HCT116 (cell line): ENCODE measurements at regions not wholly inside any gene's neighbourhood (a gene's known extent, or its start where the extent isn't known, plus 50 kb on each side); places are given as distances from the start of the nearest gene placed in this dataset.

Experiments
- ATAC-seq: fragments of 200-7000 bp; cut with Tn5 transposase; 2 replicates; pipeline ENCODE4 v1.9.1; 2020; ENCODE audit warnings: mild to moderate bottlenecking, moderate library complexity
- BruUV-seq: library from RNA; stranded (reverse); fragments of 400-500 nt; replicated peaks from 2 replicates; lab custom pipeline; 2021; lab: Mats Ljungman, UMichigan
- CTCF ChIA-PET: fragments of 300-600 bp; sonication (Branson Sonifier 250); formaldehyde crosslinking; loops from one replicate; lab custom pipeline; 2021; ENCODE audit warnings: antibody characterized with exemption; lab: Charles Lee
- POLR2A ChIA-PET: fragments of 300-600, 350-600 bp; sonication (Branson Sonifier 250); formaldehyde crosslinking; loops from one replicate; lab custom pipeline; 2021; ENCODE audit warnings: antibody characterized with exemption; lab: Charles Lee
- RAD21 ChIA-PET, 2 experiments: fragments of 300-600 bp; sonication (Branson Sonifier 250); formaldehyde crosslinking; loops; one replicate each; lab custom pipeline; 2023; ENCODE audit warnings: low total read pairs in 2 of 2; ENCODE audit not compliant: uncharacterized antibody in 2 of 2, unreplicated experiment in 2 of 2, low non-redundant PET in 1 of 2; lab: Charles Lee
- DNase-seq: peaks from one replicate; pipeline ENCODE4 v3.0.0-alpha.2; 2010; ENCODE audit warnings: low read depth, low spot score
- H2AFZ ChIP-seq: fragments of 200-600 bp; shearing (Covaris generic), sonication (generic); 2 replicates; pipeline ENCODE4 v1.6.1; 2017; ENCODE audit warnings: low read depth, mixed run types, mixed read lengths, antibody characterized with exemption, low read length; ENCODE audit not compliant: poor library complexity, severe bottlenecking
- H3K27ac ChIP-seq: 2 replicates; pipeline ENCODE4 v1.5.1; 2012; ENCODE audit warnings: low read depth, low read length
- H3K27me3 ChIP-seq: fragments of 200-600 bp; sonication (generic); 2 replicates; pipeline ENCODE4 v1.6.1; 2016; ENCODE audit warnings: mixed run types, low read length, mixed read lengths; ENCODE audit not compliant: insufficient read depth
- H3K36me3 ChIP-seq, 2 experiments: fragments of 200-500 bp in 1 of 2; fragments of 200-600 bp in 1 of 2; sonication (Bioruptor generic) in 1 of 2; sonication (generic) in 1 of 2; 2 replicates each; pipeline versions ENCODE4 v1.5.1 to v1.6.1; 2014 to 2016; ENCODE audit warnings: low read length in 2 of 2, inconsistent platforms in 1 of 2, mixed read lengths in 1 of 2, mixed run types in 1 of 2; ENCODE audit not compliant: insufficient read depth in 2 of 2, control insufficient read depth in 1 of 2
- H3K4me1 ChIP-seq, 2 experiments: fragments of 200-600 bp in 1 of 2; sonication (generic) in 1 of 2; 2 replicates each; pipeline versions ENCODE4 v1.5.1 to v1.6.1; 2012 to 2017; ENCODE audit warnings: low read length in 2 of 2, inconsistent platforms in 1 of 2, mild to moderate bottlenecking in 1 of 2, mixed read lengths in 1 of 2, mixed run types in 1 of 2, moderate library complexity in 1 of 2; ENCODE audit not compliant: insufficient read depth in 2 of 2, control insufficient read depth in 1 of 2
- H3K4me2 ChIP-seq: fragments of 200-600 bp; sonication (generic); 2 replicates; pipeline ENCODE4 v1.6.1; 2017; ENCODE audit warnings: mixed run types, low read length, mixed read lengths
- H3K4me3 ChIP-seq, 2 experiments: fragments of 200-600 bp in 1 of 2; sonication (generic) in 1 of 2; replicated peaks in 1 of 2; 2 replicates each; pipeline ENCODE4 v1.5.1; 2011 to 2016; ENCODE audit warnings: low read length in 2 of 2, control low read depth in 1 of 2, low read depth in 1 of 2, mild to moderate bottlenecking in 1 of 2, mixed read lengths in 1 of 2, mixed run types in 1 of 2
- H3K79me2 ChIP-seq: fragments of 200-600 bp; sonication (generic); 2 replicates; pipeline ENCODE4 v1.6.1; 2017; ENCODE audit warnings: mild to moderate bottlenecking, mixed run types, low read length, moderate library complexity, mixed read lengths; ENCODE audit not compliant: insufficient read depth
- H3K9ac ChIP-seq: fragments of 200-600 bp; sonication (generic); 2 replicates; pipeline ENCODE4 v1.6.1; 2016; ENCODE audit warnings: low read length, mixed read lengths
- H3K9me2 ChIP-seq: fragments of 200-600 bp; sonication (generic), shearing (Covaris generic); 2 replicates; pipeline ENCODE4 v1.6.1; 2017; ENCODE audit warnings: mixed run types, mild to moderate bottlenecking, moderate library complexity; ENCODE audit not compliant: insufficient read depth
- H3K9me3 ChIP-seq, 2 experiments: fragments of 200-500 bp in 1 of 2; fragments of 200-600 bp in 1 of 2; sonication (Bioruptor generic) in 1 of 2; sonication (generic) in 1 of 2; 2 replicates each; pipeline ENCODE4 v1.6.1; 2014 to 2017; ENCODE audit warnings: low read length in 2 of 2, mixed read lengths in 2 of 2, inconsistent platforms in 1 of 2, low read depth in 1 of 2, mild to moderate bottlenecking in 1 of 2, mixed run types in 1 of 2, moderate library complexity in 1 of 2; ENCODE audit not compliant: control insufficient read depth in 1 of 2, insufficient read depth in 1 of 2
- H4K20me1 ChIP-seq: fragments of 200-600 bp; sonication (generic), shearing (Covaris generic); 2 replicates; pipeline ENCODE4 v1.6.1; 2017; ENCODE audit warnings: mixed run types, mild to moderate bottlenecking, moderate library complexity; ENCODE audit not compliant: insufficient read depth
- ELF1 ChIP-seq: IDR thresholded peaks from 2 replicates; pipeline ENCODE4 v1.6.1; 2012; ENCODE audit warnings: low read depth, borderline replicate concordance
- EZH2 ChIP-seq: fragments of 200-600 bp; sonication (generic); IDR thresholded peaks from 2 replicates; pipeline ENCODE4 v1.6.1; 2017; ENCODE audit warnings: antibody characterized with exemption, mixed run types
- EZH2phosphoT487 ChIP-seq: fragments of 200-600 bp; IDR thresholded peaks from 2 replicates; pipeline ENCODE4 v1.6.1; 2018; ENCODE audit warnings: antibody characterized with exemption, borderline replicate concordance
- POLR2AphosphoS5 ChIP-seq: IDR thresholded peaks from 2 replicates; pipeline ENCODE4 v1.6.1; 2011; ENCODE audit warnings: mild to moderate bottlenecking, low read depth, low read length, moderate library complexity
- RAD21 ChIP-seq: IDR thresholded peaks from 2 replicates; pipeline ENCODE4 v1.6.1; 2012; ENCODE audit warnings: low read depth, mild to moderate bottlenecking
- REST ChIP-seq: IDR thresholded peaks from 2 replicates; pipeline ENCODE4 v1.6.1; 2012; ENCODE audit warnings: low read depth
- SIN3A ChIP-seq: IDR thresholded peaks from 2 replicates; pipeline ENCODE4 v1.6.1; 2012; ENCODE audit warnings: low read depth
- SRF ChIP-seq: IDR thresholded peaks from 2 replicates; pipeline ENCODE4 v1.6.1; 2012; ENCODE audit warnings: low read depth
- YY1 ChIP-seq: IDR thresholded peaks from 2 replicates; pipeline ENCODE4 v1.6.1; 2011; ENCODE audit warnings: low read length, low read depth, moderate library complexity, mild to moderate bottlenecking; ENCODE audit not compliant: insufficient replicate concordance; ENCODE audit errors: extremely low read depth
- ZBTB33 ChIP-seq: IDR thresholded peaks from 2 replicates; pipeline ENCODE4 v1.6.1; 2011; ENCODE audit warnings: mild to moderate bottlenecking, low read length, moderate library complexity; ENCODE audit not compliant: insufficient replicate concordance; ENCODE audit errors: extremely low read depth
- ZFX ChIP-seq: fragments of 450-650 bp; IDR thresholded peaks from 2 replicates; pipeline ENCODE4 v1.6.1; 2017
- intact Hi-C: fragments of 100-400 bp; cut with micrococcal nuclease; formaldehyde crosslinking; loops from 2 replicates; pipeline ENCODE4 v1.10.0; 2022
- TF ChIP-seq, protein P1 (sequence below): IDR thresholded peaks from 2 replicates; pipeline ENCODE4 v1.6.1; 2012
- TF ChIP-seq, protein P2 (sequence below), 3 experiments: fragments of 200-600 bp in 1 of 3; sonication (generic) in 1 of 3; IDR thresholded peaks in 2 of 3; conservative IDR thresholded peaks in 1 of 3; 2 replicates each; pipeline ENCODE4 v1.5.1; 2012 to 2017; ENCODE audit warnings: low read depth in 2 of 3, low read length in 2 of 3, antibody characterized with exemption in 1 of 3, borderline replicate concordance in 1 of 3, control low read depth in 1 of 3, mild to moderate bottlenecking in 1 of 3, mixed read lengths in 1 of 3, mixed run types in 1 of 3, moderate library complexity in 1 of 3; ENCODE audit not compliant: insufficient read depth in 1 of 3

- H3K4me2 ChIP-seq = no peak overlapping the region
- H3K36me3 ChIP-seq = no peaks in the 10 kb centered on the region
- DNase-seq = no peak
- H2AFZ ChIP-seq = no peak overlapping the region
- TF ChIP-seq SRF (no peak), ZBTB33 (no peak), POLR2AphosphoS5 (no peak), SIN3A (no peak), RAD21 (no peak)
- RAD21 ChIA-PET = no interaction called here
- no peaks in the 10 kb centered on the region for H3K27me3 ChIP-seq
- H3K4me3 ChIP-seq = no peak overlapping the region
- no peaks in the 10 kb centered on the region for H3K79me2 ChIP-seq
- H3K4me1 ChIP-seq = peaks cover 0 to 12% of the 10 kb centered on the region in 2 experiments; a peak in 3 of 4 replicates
- CTCF ChIA-PET = no interaction called here
- no peaks in the 10 kb centered on the region for H4K20me1 ChIP-seq
- no peak overlapping the region for H3K9ac ChIP-seq
- intact Hi-C loops = no loop called here
- no peaks in the 10 kb centered on the region for H3K9me3 ChIP-seq
- no TSS peak for BruUV-seq
- POLR2A ChIA-PET = no interaction called here
- ATAC-seq = no peak
- H3K9me2 ChIP-seq = no peaks in the 10 kb centered on the region
- H3K27ac ChIP-seq = no peak overlapping the region
These were observed 104.5 kb downstream of the HMHB1 start for GRCh38 chr5:143916451-143916850.

DNA sequence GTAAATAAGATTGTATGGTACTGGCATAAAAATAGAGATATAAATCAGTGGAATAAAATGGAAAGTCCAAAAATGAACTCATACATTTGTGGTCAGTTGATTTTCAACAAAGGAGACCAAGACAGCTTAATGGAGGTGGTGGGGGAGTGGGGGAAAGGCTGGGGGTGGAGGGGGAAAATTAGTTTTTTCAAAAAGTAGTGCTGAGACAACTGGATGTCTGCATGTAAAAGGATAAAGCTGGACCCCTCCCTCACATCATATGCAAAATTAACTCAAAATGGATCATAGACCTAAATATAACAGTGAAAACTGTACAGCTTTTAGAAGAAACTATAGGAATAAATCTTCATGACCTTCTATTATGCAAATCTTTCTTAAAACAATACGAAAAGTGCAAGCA, 107.0 kb downstream of the HMHB1 start:
- ATAC-seq (no peak), DNase-seq (no peak)
- peaks cover 0 to 36% of the 10 kb centered on the region in 2 experiments; a peak in 3 of 4 replicates for H3K4me1 ChIP-seq
- intact Hi-C loops = no loop called here
- no peaks in the 10 kb centered on the region for H3K27me3 ChIP-seq
- H3K36me3 ChIP-seq = no peaks in the 10 kb centered on the region
- no peak overlapping the region for H3K27ac ChIP-seq
- CTCF ChIA-PET = no interaction called here
- H3K9me2 ChIP-seq = no peaks in the 10 kb centered on the region
- no peak overlapping the region for H3K9ac ChIP-seq
- no TSS peak for BruUV-seq
- H3K4me2 ChIP-seq = no peak overlapping the region
- RAD21 ChIA-PET = no interaction called here
- H4K20me1 ChIP-seq = no peaks in the 10 kb centered on the region
- H3K4me3 ChIP-seq = no peak overlapping the region
- no peaks in the 10 kb centered on the region for H3K79me2 ChIP-seq
- POLR2A ChIA-PET = no interaction called here
- H2AFZ ChIP-seq = no peak overlapping the region
- no peaks in the 10 kb centered on the region for H3K9me3 ChIP-seq
- TF ChIP-seq EZH2phosphoT487 = no peak
- no peak for TF ChIP-seq SIN3A
- TF ChIP-seq REST = no peak
- no peak for TF ChIP-seq YY1
- TF ChIP-seq, protein P1, sequence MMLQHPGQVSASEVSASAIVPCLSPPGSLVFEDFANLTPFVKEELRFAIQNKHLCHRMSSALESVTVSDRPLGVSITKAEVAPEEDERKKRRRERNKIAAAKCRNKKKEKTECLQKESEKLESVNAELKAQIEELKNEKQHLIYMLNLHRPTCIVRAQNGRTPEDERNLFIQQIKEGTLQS = no peak
- no peak for TF ChIP-seq ELF1
- TF ChIP-seq EZH2 = no peak
- TF ChIP-seq, protein P2, sequence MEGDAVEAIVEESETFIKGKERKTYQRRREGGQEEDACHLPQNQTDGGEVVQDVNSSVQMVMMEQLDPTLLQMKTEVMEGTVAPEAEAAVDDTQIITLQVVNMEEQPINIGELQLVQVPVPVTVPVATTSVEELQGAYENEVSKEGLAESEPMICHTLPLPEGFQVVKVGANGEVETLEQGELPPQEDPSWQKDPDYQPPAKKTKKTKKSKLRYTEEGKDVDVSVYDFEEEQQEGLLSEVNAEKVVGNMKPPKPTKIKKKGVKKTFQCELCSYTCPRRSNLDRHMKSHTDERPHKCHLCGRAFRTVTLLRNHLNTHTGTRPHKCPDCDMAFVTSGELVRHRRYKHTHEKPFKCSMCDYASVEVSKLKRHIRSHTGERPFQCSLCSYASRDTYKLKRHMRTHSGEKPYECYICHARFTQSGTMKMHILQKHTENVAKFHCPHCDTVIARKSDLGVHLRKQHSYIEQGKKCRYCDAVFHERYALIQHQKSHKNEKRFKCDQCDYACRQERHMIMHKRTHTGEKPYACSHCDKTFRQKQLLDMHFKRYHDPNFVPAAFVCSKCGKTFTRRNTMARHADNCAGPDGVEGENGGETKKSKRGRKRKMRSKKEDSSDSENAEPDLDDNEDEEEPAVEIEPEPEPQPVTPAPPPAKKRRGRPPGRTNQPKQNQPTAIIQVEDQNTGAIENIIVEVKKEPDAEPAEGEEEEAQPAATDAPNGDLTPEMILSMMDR (IDR thresholded peaks at IDR 0.05 in 2 of 3, conservative IDR thresholded peaks at IDR 0.05 in 1 of 3; ENCODE audit: borderline replicate concordance in 1 of 3, insufficient read depth in 1 of 3, low read depth in 2 of 3, low read length in 2 of 3) = no peak
- no peak for TF ChIP-seq ZFX
